ENCODE measurements at regions not wholly inside any gene's neighbourhood (a gene's known extent, or its start where the extent isn't known, plus 50 kb on each side); places are given as distances from the start of the nearest gene placed in this dataset.

DNA sequence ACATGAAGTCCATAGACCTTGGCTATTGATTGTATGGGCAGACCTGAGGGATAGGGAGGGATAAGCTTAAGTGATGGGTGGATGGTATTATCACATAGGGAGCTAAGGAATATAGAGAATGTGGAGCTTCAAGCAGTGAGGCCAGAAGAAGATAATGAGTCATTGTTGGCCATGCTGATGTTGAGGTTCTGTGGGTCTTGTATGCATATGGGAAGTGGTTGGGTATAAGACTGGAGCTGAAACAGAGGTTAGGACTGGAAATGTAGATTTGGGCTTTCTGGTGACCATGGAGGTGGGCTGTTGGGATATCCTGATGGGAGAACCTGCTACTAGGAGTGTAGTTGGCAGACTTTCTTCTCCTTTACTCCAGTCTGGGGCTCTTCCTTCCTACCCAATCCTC lies 73.7 kb upstream of the TSC22D1 start:
- no peak overlapping the region for H3K4me3 ChIP-seq (replicated peaks in 1 of 3; ENCODE audit: insufficient read depth in 1 of 3, low read depth in 2 of 3, low read length in 3 of 3)
- in situ Hi-C loops (cut with HindIII; ENCODE audit: extremely low pct_ligation_motif_present, low pct_unique_long_range_greater_than_20kb) (no loop called here), intact Hi-C loops (cut with micrococcal nuclease; ENCODE audit: unreplicated experiment) (no loop called here)
- CTCF ChIA-PET (ENCODE audit: low intra/inter-chr PET ratio, low total read pairs) = no interaction called here
- H3K9ac ChIP-seq (ENCODE audit: insufficient read depth, low read depth, low read length) = no peak overlapping the region
- 0 out of 2 replicates have a peak, but pooled peaks cover 6% of the 10 kb centered on the region for H3K4me1 ChIP-seq (ENCODE audit: insufficient read depth, low read length)
- no peak overlapping the region for H3K27ac ChIP-seq (ENCODE audit: extremely low read length, insufficient read depth, low read length)
- no TSS peak for BruUV-seq (replicated peaks)
- no peak for DNase-seq (ENCODE audit: low spot score)
- TF ChIP-seq, protein P1, sequence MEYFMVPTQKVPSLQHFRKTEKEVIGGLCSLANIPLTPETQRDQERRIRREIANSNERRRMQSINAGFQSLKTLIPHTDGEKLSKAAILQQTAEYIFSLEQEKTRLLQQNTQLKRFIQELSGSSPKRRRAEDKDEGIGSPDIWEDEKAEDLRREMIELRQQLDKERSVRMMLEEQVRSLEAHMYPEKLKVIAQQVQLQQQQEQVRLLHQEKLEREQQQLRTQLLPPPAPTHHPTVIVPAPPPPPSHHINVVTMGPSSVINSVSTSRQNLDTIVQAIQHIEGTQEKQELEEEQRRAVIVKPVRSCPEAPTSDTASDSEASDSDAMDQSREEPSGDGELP (IDR thresholded peaks at IDR 0.05; ENCODE audit: borderline replicate concordance, low read depth) = no peak
- TF ChIP-seq PCBP1 (IDR thresholded peaks at IDR 0.05; ENCODE audit: borderline replicate concordance, low read depth, low read length) (no peak), SOX5 (CRISPR knock-in tag; IDR thresholded peaks at IDR 0.05; ENCODE audit: borderline replicate concordance) (no peak), ATF1 (CRISPR knock-in tag; IDR thresholded peaks at IDR 0.05) (no peak), ZNF180 (CRISPR knock-in tag; IDR thresholded peaks at IDR 0.05; ENCODE audit: borderline replicate concordance, low read depth) (no peak), KMT2A (CRISPR knock-in tag; IDR thresholded peaks at IDR 0.05) (no peak), ZNF552 (CRISPR knock-in tag; IDR thresholded peaks at IDR 0.05; ENCODE audit: borderline replicate concordance) (no peak), AKAP8 (CRISPR knock-in tag; IDR thresholded peaks at IDR 0.05) (no peak), GATAD2A (CRISPR knock-in tag; IDR thresholded peaks at IDR 0.05) (no peak), TBP (CRISPR knock-in tag; IDR thresholded peaks at IDR 0.05) (no peak), TCF7 (IDR thresholded peaks at IDR 0.05; ENCODE audit: low read depth) (no peak)
- TF ChIP-seq, protein P2, sequence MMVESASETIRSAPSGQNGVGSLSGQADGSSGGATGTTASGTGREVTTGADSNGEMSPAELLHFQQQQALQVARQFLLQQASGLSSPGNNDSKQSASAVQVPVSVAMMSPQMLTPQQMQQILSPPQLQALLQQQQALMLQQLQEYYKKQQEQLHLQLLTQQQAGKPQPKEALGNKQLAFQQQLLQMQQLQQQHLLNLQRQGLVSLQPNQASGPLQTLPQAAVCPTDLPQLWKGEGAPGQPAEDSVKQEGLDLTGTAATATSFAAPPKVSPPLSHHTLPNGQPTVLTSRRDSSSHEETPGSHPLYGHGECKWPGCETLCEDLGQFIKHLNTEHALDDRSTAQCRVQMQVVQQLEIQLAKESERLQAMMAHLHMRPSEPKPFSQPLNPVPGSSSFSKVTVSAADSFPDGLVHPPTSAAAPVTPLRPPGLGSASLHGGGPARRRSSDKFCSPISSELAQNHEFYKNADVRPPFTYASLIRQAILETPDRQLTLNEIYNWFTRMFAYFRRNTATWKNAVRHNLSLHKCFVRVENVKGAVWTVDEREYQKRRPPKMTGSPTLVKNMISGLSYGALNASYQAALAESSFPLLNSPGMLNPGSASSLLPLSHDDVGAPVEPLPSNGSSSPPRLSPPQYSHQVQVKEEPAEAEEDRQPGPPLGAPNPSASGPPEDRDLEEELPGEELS (CRISPR knock-in tag; IDR thresholded peaks at IDR 0.05) = no peak
- TF ChIP-seq, protein P3, sequence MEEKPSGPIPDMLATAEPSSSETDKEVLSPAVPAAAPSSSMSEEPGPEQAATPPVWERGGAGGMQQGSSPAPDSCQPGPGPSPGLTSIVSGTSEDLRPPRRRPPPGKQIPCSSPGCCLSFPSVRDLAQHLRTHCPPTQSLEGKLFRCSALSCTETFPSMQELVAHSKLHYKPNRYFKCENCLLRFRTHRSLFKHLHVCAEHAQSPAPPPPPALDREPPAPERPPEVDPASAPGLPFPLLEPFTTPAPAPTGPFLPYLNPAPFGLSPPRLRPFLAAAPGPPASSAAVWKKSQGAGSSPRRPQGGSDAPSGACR (CRISPR knock-in tag; IDR thresholded peaks at IDR 0.05) = no peak
- POLR2A ChIA-PET = no interaction called here
- H4K20me1 ChIP-seq (ENCODE audit: insufficient read depth, low read length) = no peaks in the 10 kb centered on the region
- H3K9me3 ChIP-seq (ENCODE audit: low read length) = no peaks in the 10 kb centered on the region
- no peak for FAIRE-seq
- no peak for ATAC-seq
- no peak overlapping the region for H2AFZ ChIP-seq (ENCODE audit: low read length)
- H3K27me3 ChIP-seq (ENCODE audit: control insufficient read depth in 1 of 2, insufficient read depth in 2 of 2, low read length in 2 of 2) = no peaks in the 10 kb centered on the region
- H3K79me2 ChIP-seq (ENCODE audit: insufficient read depth, low read length) = no peaks in the 10 kb centered on the region
- H3K36me3 ChIP-seq (replicated peaks in 1 of 2; ENCODE audit: control insufficient read depth in 1 of 2, insufficient read depth in 2 of 2, low read length in 2 of 2) = no peaks in the 10 kb centered on the region
- H3K4me2 ChIP-seq (ENCODE audit: low read depth, low read length) = no peak overlapping the region
